Thoracic aorta (tissue), 2 donors: ENCODE measurements at regions not wholly inside any gene's neighbourhood (a gene's known extent, or its start where the extent isn't known, plus 50 kb on each side); places are given as distances from the start of the nearest gene placed in this dataset.

Experiments
- ATAC-seq: fragments of 150-250 bp; one replicate; pipeline ENCODE4 v1.8.0; 2017; ENCODE audit warnings: low read depth; ENCODE audit not compliant: insufficient number of reproducible peaks, low FRiP score
- DNase-seq: peaks from one replicate; pipeline ENCODE4 v3.0.0-alpha.2; 2020; ENCODE audit warnings: low spot score
- H3K27ac ChIP-seq, 2 donors: fragments of 200-600 bp; sonication (generic); 1 replicate in 1 of 2; 2 replicates in 1 of 2; pipeline ENCODE4 v1.5.1; 2016; ENCODE audit warnings: mild to moderate bottlenecking in 2 of 2, moderate library complexity in 2 of 2
- H3K27me3 ChIP-seq: fragments of 200-600 bp; sonication (generic); replicated peaks from 2 replicates; pipeline ENCODE4 v1.6.0; 2016; ENCODE audit warnings: mild to moderate bottlenecking; ENCODE audit not compliant: insufficient read depth
- H3K36me3 ChIP-seq: fragments of 200-600 bp; sonication (generic); one replicate; pipeline ENCODE4 v1.5.1; 2016
- H3K4me1 ChIP-seq, 2 donors: fragments of 200-600 bp; sonication (generic); 1 replicate in 1 of 2; 2 replicates in 1 of 2; pipeline versions ENCODE4 v1.5.1 to v1.6.0; 2016; ENCODE audit warnings: low read depth in 2 of 2, mild to moderate bottlenecking in 1 of 2; ENCODE audit not compliant: control insufficient read depth in 1 of 2
- H3K4me3 ChIP-seq: fragments of 200-600 bp; sonication (generic); 2 replicates; pipeline ENCODE4 v1.5.1; 2016; ENCODE audit warnings: mild to moderate bottlenecking
- H3K9me3 ChIP-seq: fragments of 200-600 bp; sonication (generic); 2 replicates; pipeline ENCODE4 v1.5.1; 2016
- TF ChIP-seq, protein P1 (sequence below): fragments of 200-600 bp; sonication (generic); IDR thresholded peaks from one replicate; pipeline ENCODE4 v1.5.1; 2019; ENCODE audit warnings: antibody characterized with exemption

DNA sequence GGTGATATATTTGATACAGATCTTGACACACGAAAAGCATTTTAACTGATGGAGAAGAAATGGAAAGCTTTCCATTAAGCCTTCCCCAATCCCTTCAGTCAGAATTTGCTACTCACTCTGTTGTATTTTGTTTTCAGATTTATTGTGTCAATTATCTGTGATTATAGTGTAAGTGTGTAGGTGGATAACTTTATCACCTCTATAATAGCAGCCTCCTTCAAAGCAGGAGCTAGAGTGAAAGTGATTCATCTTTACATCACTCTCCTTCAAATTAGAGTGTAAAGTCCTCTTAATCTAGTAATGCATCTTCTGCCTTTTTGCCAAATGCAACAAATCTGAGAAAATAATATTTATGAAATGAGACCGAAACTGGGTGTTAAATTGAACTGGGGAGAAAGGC, 459.7 kb upstream of the ZP4 start:
- H3K27ac ChIP-seq: no peak overlapping the region
- no peaks in the 10 kb centered on the region for H3K27me3 ChIP-seq
- H3K36me3 ChIP-seq: no peaks in the 10 kb centered on the region
- no peaks in the 10 kb centered on the region for H3K4me1 ChIP-seq
- H3K9me3 ChIP-seq: no peaks in the 10 kb centered on the region
- H3K4me3 ChIP-seq: no peak overlapping the region
- TF ChIP-seq, protein P1, sequence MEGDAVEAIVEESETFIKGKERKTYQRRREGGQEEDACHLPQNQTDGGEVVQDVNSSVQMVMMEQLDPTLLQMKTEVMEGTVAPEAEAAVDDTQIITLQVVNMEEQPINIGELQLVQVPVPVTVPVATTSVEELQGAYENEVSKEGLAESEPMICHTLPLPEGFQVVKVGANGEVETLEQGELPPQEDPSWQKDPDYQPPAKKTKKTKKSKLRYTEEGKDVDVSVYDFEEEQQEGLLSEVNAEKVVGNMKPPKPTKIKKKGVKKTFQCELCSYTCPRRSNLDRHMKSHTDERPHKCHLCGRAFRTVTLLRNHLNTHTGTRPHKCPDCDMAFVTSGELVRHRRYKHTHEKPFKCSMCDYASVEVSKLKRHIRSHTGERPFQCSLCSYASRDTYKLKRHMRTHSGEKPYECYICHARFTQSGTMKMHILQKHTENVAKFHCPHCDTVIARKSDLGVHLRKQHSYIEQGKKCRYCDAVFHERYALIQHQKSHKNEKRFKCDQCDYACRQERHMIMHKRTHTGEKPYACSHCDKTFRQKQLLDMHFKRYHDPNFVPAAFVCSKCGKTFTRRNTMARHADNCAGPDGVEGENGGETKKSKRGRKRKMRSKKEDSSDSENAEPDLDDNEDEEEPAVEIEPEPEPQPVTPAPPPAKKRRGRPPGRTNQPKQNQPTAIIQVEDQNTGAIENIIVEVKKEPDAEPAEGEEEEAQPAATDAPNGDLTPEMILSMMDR: no peak
- ATAC-seq (no peak), DNase-seq (no peak)

DNA sequence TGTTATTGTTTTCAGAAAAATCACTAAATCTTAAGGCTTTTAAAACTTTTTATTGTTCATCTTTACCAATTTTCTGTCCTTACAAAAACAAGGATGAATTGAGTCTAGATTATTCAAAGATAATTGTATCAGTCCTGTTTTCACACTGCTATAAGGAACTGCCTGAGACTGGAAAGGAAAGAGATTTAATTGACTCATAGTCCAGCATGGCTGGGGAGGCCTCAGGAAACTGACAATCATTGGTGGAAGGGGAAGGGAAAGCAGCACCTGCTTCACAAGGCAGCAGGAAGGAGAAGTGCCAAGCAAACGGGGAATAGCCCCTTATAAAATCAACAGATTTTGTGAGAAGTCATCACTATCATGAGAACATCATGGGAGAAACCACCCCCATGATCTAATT, 455.6 kb upstream of the ZP4 start:
- no peaks in the 10 kb centered on the region for H3K4me1 ChIP-seq
- ATAC-seq: no peak
- H3K9me3 ChIP-seq: no peaks in the 10 kb centered on the region
- TF ChIP-seq, protein P1: no peak
- no peak for DNase-seq
- H3K27ac ChIP-seq: no peak overlapping the region
- no peaks in the 10 kb centered on the region for H3K36me3 ChIP-seq
- no peak overlapping the region for H3K4me3 ChIP-seq
- H3K27me3 ChIP-seq: no peaks in the 10 kb centered on the region

DNA sequence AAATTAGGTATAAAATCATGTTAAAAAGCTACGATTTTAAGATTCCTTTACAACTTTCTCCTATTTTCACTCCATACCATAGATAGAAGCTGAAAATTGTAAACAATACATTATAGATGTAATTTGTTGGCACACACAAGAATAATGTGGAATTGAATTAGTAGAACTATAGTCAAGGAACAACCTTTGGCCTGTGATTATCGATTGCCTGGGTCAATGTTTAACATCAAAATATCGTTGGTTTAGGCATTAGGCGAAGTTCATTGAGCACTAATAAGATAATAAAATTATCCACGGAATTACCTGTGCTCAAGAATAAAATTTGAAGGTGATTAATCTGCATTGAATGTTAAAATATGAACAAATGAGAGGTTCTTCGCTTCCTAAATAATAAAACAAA, 455.1 kb upstream of the ZP4 start:
- Histone ChIP-seq H3K9me3 (no peaks in the 10 kb centered on the region), H3K4me3 (no peak overlapping the region), H3K36me3 (no peaks in the 10 kb centered on the region), H3K27ac (no peak overlapping the region), H3K4me1 (no peaks in the 10 kb centered on the region), H3K27me3 (no peaks in the 10 kb centered on the region)
- DNase-seq: no peak
- TF ChIP-seq, protein P1: no peak
- ATAC-seq: no peak

GRCh38 chr1:238343852-238344251, 453.1 kb upstream of the ZP4 start:
- TF ChIP-seq, protein P1: no peak
- no peak overlapping the region for H3K4me3 ChIP-seq
- H3K27ac ChIP-seq: no peak overlapping the region
- H3K27me3 ChIP-seq: no peaks in the 10 kb centered on the region
- DNase-seq (no peak), ATAC-seq (no peak)
- H3K9me3 ChIP-seq: no peaks in the 10 kb centered on the region
- no peaks in the 10 kb centered on the region for H3K4me1 ChIP-seq
- no peaks in the 10 kb centered on the region for H3K36me3 ChIP-seq

- no peaks in the 10 kb centered on the region for H3K4me1 ChIP-seq
- H3K27ac ChIP-seq: no peak overlapping the region
- H3K27me3 ChIP-seq: no peaks in the 10 kb centered on the region
- ATAC-seq (no peak), DNase-seq (no peak)
- no peaks in the 10 kb centered on the region for H3K9me3 ChIP-seq
- TF ChIP-seq, protein P1: no peak
- H3K4me3 ChIP-seq: no peak overlapping the region
- no peaks in the 10 kb centered on the region for H3K36me3 ChIP-seq
These were observed 450.7 kb upstream of the ZP4 start for GRCh38 chr1:238341395-238341794.
